ENCODE measurements at regions not wholly inside any gene's neighbourhood (a gene's known extent, or its start where the extent isn't known, plus 50 kb on each side); places are given as distances from the start of the nearest gene placed in this dataset.
"Not testable (repeated sequence)": the region's sequence is repeated elsewhere in the genome, so short reads cannot be mapped to it uniquely, and the experiment has no call there.

GRCh38 chr12:105616971-105617540 is 286.6 kb downstream of the C12orf75 start:
- no peaks in the 10 kb centered on the region for H3K36me3 Mint-ChIP-seq
- H3K9me3 Mint-ChIP-seq, result no peaks in the 10 kb centered on the region
- no peak for DNase-seq
- no peak overlapping the region for H3K27ac Mint-ChIP-seq
- H3K4me1 Mint-ChIP-seq, result no peaks in the 10 kb centered on the region
- peaks cover 3% of the 10 kb centered on the region for H3K27me3 Mint-ChIP-seq
- CTCF ChIA-PET, result no interaction called here
- no peak overlapping the region for H3K4me3 Mint-ChIP-seq

GRCh38 chr12:105622220-105622619 is 291.7 kb downstream of the C12orf75 start:
- CTCF ChIA-PET, result no interaction called here
- H3K4me3 Mint-ChIP-seq, result no peak overlapping the region
- H3K27ac Mint-ChIP-seq, result no peak overlapping the region
- no peak for DNase-seq
- no peaks in the 10 kb centered on the region for H3K9me3 Mint-ChIP-seq
- H3K27me3 Mint-ChIP-seq, result no peaks in the 10 kb centered on the region
- no peaks in the 10 kb centered on the region for H3K4me1 Mint-ChIP-seq
- no peaks in the 10 kb centered on the region for H3K36me3 Mint-ChIP-seq

GRCh38 chr12:105622846-105623736 is 292.6 kb downstream of the C12orf75 start:
- Mint-ChIP-seq H3K27me3 (no peaks in the 10 kb centered on the region), H3K4me3 (no peak overlapping the region), H3K27ac (no peak overlapping the region), H3K9me3 (peaks cover 2% of the 10 kb centered on the region), H3K36me3 (no peaks in the 10 kb centered on the region), H3K4me1 (no peaks in the 10 kb centered on the region)
- no peak for DNase-seq
- CTCF ChIA-PET, result interaction anchor here (1.1 kb wide), 1 partner anchor 526 kb away, joined by 3 read pairs; no protein-coding TSS in a partner anchor

- Mint-ChIP-seq H3K27me3 (no peaks in the 10 kb centered on the region), H3K36me3 (no peaks in the 10 kb centered on the region)
Observed at GRCh38 chr12:105626653-105627052, 296.2 kb downstream of the C12orf75 start.

GRCh38 chr12:105637470-105637869 is 307.0 kb downstream of the C12orf75 start:
- H3K4me3 Mint-ChIP-seq, result no peak overlapping the region
- H3K9me3 Mint-ChIP-seq, result no peaks in the 10 kb centered on the region
- no peak for DNase-seq
- no peaks in the 10 kb centered on the region for H3K36me3 Mint-ChIP-seq
- H3K27me3 Mint-ChIP-seq, result no peaks in the 10 kb centered on the region
- CTCF ChIA-PET, result no interaction called here
- no peaks in the 10 kb centered on the region for H3K4me1 Mint-ChIP-seq
- no peak overlapping the region for H3K27ac Mint-ChIP-seq

More at GRCh38 chr12:105626653-105627052, 296.2 kb downstream of the C12orf75 start:
- Mint-ChIP-seq H3K4me3 (no peak overlapping the region), H3K9me3 (peaks cover 2% of the 10 kb centered on the region), H3K4me1 (no peaks in the 10 kb centered on the region), H3K27ac (no peak overlapping the region)
- no peak for DNase-seq
- CTCF ChIA-PET, result no interaction called here

GRCh38 chr12:105640761-105641160 is 310.3 kb downstream of the C12orf75 start:
- H3K4me1 Mint-ChIP-seq, result no peaks in the 10 kb centered on the region

GRCh38 chr12:105641749-105642148 is 311.3 kb downstream of the C12orf75 start:
- H3K4me3 Mint-ChIP-seq, result no peak overlapping the region
- no peaks in the 10 kb centered on the region for H3K27me3 Mint-ChIP-seq
- CTCF ChIA-PET, result no interaction called here
- H3K9me3 Mint-ChIP-seq, result no peaks in the 10 kb centered on the region
- no peak overlapping the region for H3K27ac Mint-ChIP-seq
- H3K4me1 Mint-ChIP-seq, result no peaks in the 10 kb centered on the region
- no peaks in the 10 kb centered on the region for H3K36me3 Mint-ChIP-seq
- DNase-seq, result no peak

More at GRCh38 chr12:105640761-105641160, 310.3 kb downstream of the C12orf75 start:
- CTCF ChIA-PET, result no interaction called here
- H3K27me3 Mint-ChIP-seq, result no peaks in the 10 kb centered on the region
- no peaks in the 10 kb centered on the region for H3K36me3 Mint-ChIP-seq
- H3K4me3 Mint-ChIP-seq, result no peak overlapping the region
- no peaks in the 10 kb centered on the region for H3K9me3 Mint-ChIP-seq
- no peak overlapping the region for H3K27ac Mint-ChIP-seq
- no peak for DNase-seq

- no peak overlapping the region for H3K27ac Mint-ChIP-seq
- CTCF ChIA-PET, result no interaction called here
- H3K9me3 Mint-ChIP-seq, result no peaks in the 10 kb centered on the region
- no peaks in the 10 kb centered on the region for H3K36me3 Mint-ChIP-seq
- no peak overlapping the region for H3K4me3 Mint-ChIP-seq
- no peaks in the 10 kb centered on the region for H3K4me1 Mint-ChIP-seq
- no peak for DNase-seq
- H3K27me3 Mint-ChIP-seq, result no peaks in the 10 kb centered on the region
Observed at GRCh38 chr12:105644770-105645169, 314.3 kb downstream of the C12orf75 start.

- Mint-ChIP-seq H3K9me3 (no peaks in the 10 kb centered on the region), H3K36me3 (no peaks in the 10 kb centered on the region), H3K4me3 (no peak overlapping the region), H3K27me3 (no peaks in the 10 kb centered on the region), H3K4me1 (no peaks in the 10 kb centered on the region), H3K27ac (no peak overlapping the region)
- no peak for DNase-seq
- CTCF ChIA-PET, result no interaction called here
Observed at GRCh38 chr12:105654606-105655005, 324.1 kb downstream of the C12orf75 start.

- CTCF ChIA-PET, result no interaction called here
- Mint-ChIP-seq H3K4me1 (no peaks in the 10 kb centered on the region), H3K4me3 (no peak overlapping the region), H3K27ac (no peak overlapping the region), H3K9me3 (no peaks in the 10 kb centered on the region), H3K36me3 (no peaks in the 10 kb centered on the region), H3K27me3 (no peaks in the 10 kb centered on the region)
- no peak for DNase-seq
Observed at GRCh38 chr12:105658389-105658788, 327.9 kb downstream of the C12orf75 start.

- no peaks in the 10 kb centered on the region for H3K36me3 Mint-ChIP-seq
- no peak for DNase-seq
- no peaks in the 10 kb centered on the region for H3K4me1 Mint-ChIP-seq
- H3K27me3 Mint-ChIP-seq, result no peaks in the 10 kb centered on the region
- no peak overlapping the region for H3K27ac Mint-ChIP-seq
- no peaks in the 10 kb centered on the region for H3K9me3 Mint-ChIP-seq
- CTCF ChIA-PET, result no interaction called here
- H3K4me3 Mint-ChIP-seq, result no peak overlapping the region
Observed at GRCh38 chr12:105659355-105660075, 329.0 kb downstream of the C12orf75 start.

GRCh38 chr12:105664765-105665164 is 334.3 kb downstream of the C12orf75 start:
- CTCF ChIA-PET, H3K36me3 Mint-ChIP-seq, H3K4me3 Mint-ChIP-seq, DNase-seq, H3K27me3 Mint-ChIP-seq, H3K27ac Mint-ChIP-seq, H3K4me1 Mint-ChIP-seq, H3K9me3 Mint-ChIP-seq: not testable (repeated sequence)

GRCh38 chr12:105665366-105665765 is 334.9 kb downstream of the C12orf75 start:
- Mint-ChIP-seq H3K27ac (no peak overlapping the region), H3K36me3 (no peaks in the 10 kb centered on the region), H3K4me3 (no peak overlapping the region), H3K9me3 (no peaks in the 10 kb centered on the region), H3K27me3 (no peaks in the 10 kb centered on the region), H3K4me1 (no peaks in the 10 kb centered on the region)
- CTCF ChIA-PET, result no interaction called here
- DNase-seq, result no peak

GRCh38 chr12:105667973-105668743 is 337.7 kb downstream of the C12orf75 start:
- CTCF ChIA-PET, result no interaction called here
- no peaks in the 10 kb centered on the region for H3K9me3 Mint-ChIP-seq
- H3K27me3 Mint-ChIP-seq, result no peaks in the 10 kb centered on the region
- H3K4me3 Mint-ChIP-seq, result no peak overlapping the region
- no peaks in the 10 kb centered on the region for H3K36me3 Mint-ChIP-seq
- no peaks in the 10 kb centered on the region for H3K4me1 Mint-ChIP-seq
- no peak for DNase-seq
- no peak overlapping the region for H3K27ac Mint-ChIP-seq
